HL-60 (cell line): ENCODE measurements at regions not wholly inside any gene's neighbourhood (a gene's known extent, or its start where the extent isn't known, plus 50 kb on each side); places are given as distances from the start of the nearest gene placed in this dataset.

Experiments used
- DNase-seq, 2 experiments: peaks; one replicate each; pipeline ENCODE4 v3.0.0-alpha.2; 2010 to 2020; ENCODE audit warnings: low read depth in 1 of 2, low spot score in 1 of 2
- H3K27ac ChIP-seq: fragments of 250-450 bp; sonication (Bioruptor Pico); replicated peaks from 2 replicates; pipeline ENCODE4 v1.5.1; 2020; ENCODE audit warnings: mild to moderate bottlenecking, moderate library complexity
- H3K27me3 ChIP-seq: fragments of 250-450 bp; sonication (Bioruptor Pico); 2 replicates; pipeline ENCODE4 v1.5.1; 2021; ENCODE audit warnings: mild to moderate bottlenecking, moderate library complexity; ENCODE audit not compliant: insufficient read depth, poor library complexity, severe bottlenecking
- H3K4me3 ChIP-seq: replicated peaks from 2 replicates; pipeline ENCODE4 v1.5.1; 2011; ENCODE audit warnings: mild to moderate bottlenecking, control low read depth, low read length; ENCODE audit not compliant: insufficient read depth
- GABPA ChIP-seq: IDR thresholded peaks from 2 replicates; pipeline ENCODE4 v1.6.1; 2012; ENCODE audit warnings: low read depth
- POLR2AphosphoS5 ChIP-seq: IDR thresholded peaks from 2 replicates; pipeline ENCODE4 v1.6.1; 2012; ENCODE audit warnings: low read depth
- SPI1 ChIP-seq: IDR thresholded peaks from 2 replicates; pipeline ENCODE4 v1.6.1; 2012; ENCODE audit warnings: low read depth, mild to moderate bottlenecking, borderline replicate concordance
- TF ChIP-seq, protein P1 (sequence below): IDR thresholded peaks from one replicate; pipeline ENCODE4 v1.5.1; 2011; ENCODE audit warnings: low read length, control low read depth, inconsistent platforms; ENCODE audit not compliant: insufficient read depth
- TF ChIP-seq, protein P2 (sequence below): IDR thresholded peaks from 2 replicates; pipeline ENCODE4 v1.6.1; 2012; ENCODE audit warnings: low read depth; ENCODE audit not compliant: insufficient replicate concordance

- Histone ChIP-seq H3K27ac (no peak overlapping the region), H3K4me3 (no peak overlapping the region), H3K27me3 (peaks cover 17% of the 10 kb centered on the region)
- no peak for DNase-seq
- no peak for TF ChIP-seq POLR2AphosphoS5
- no peak for TF ChIP-seq SPI1
- TF ChIP-seq, protein P1, sequence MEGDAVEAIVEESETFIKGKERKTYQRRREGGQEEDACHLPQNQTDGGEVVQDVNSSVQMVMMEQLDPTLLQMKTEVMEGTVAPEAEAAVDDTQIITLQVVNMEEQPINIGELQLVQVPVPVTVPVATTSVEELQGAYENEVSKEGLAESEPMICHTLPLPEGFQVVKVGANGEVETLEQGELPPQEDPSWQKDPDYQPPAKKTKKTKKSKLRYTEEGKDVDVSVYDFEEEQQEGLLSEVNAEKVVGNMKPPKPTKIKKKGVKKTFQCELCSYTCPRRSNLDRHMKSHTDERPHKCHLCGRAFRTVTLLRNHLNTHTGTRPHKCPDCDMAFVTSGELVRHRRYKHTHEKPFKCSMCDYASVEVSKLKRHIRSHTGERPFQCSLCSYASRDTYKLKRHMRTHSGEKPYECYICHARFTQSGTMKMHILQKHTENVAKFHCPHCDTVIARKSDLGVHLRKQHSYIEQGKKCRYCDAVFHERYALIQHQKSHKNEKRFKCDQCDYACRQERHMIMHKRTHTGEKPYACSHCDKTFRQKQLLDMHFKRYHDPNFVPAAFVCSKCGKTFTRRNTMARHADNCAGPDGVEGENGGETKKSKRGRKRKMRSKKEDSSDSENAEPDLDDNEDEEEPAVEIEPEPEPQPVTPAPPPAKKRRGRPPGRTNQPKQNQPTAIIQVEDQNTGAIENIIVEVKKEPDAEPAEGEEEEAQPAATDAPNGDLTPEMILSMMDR: no peak
- TF ChIP-seq, protein P2, sequence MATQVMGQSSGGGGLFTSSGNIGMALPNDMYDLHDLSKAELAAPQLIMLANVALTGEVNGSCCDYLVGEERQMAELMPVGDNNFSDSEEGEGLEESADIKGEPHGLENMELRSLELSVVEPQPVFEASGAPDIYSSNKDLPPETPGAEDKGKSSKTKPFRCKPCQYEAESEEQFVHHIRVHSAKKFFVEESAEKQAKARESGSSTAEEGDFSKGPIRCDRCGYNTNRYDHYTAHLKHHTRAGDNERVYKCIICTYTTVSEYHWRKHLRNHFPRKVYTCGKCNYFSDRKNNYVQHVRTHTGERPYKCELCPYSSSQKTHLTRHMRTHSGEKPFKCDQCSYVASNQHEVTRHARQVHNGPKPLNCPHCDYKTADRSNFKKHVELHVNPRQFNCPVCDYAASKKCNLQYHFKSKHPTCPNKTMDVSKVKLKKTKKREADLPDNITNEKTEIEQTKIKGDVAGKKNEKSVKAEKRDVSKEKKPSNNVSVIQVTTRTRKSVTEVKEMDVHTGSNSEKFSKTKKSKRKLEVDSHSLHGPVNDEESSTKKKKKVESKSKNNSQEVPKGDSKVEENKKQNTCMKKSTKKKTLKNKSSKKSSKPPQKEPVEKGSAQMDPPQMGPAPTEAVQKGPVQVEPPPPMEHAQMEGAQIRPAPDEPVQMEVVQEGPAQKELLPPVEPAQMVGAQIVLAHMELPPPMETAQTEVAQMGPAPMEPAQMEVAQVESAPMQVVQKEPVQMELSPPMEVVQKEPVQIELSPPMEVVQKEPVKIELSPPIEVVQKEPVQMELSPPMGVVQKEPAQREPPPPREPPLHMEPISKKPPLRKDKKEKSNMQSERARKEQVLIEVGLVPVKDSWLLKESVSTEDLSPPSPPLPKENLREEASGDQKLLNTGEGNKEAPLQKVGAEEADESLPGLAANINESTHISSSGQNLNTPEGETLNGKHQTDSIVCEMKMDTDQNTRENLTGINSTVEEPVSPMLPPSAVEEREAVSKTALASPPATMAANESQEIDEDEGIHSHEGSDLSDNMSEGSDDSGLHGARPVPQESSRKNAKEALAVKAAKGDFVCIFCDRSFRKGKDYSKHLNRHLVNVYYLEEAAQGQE: no peak
- TF ChIP-seq GABPA: no peak
Measured at GRCh38 chr1:114333690-114334089, 177.3 kb downstream of the TRIM33 start.

GRCh38 chr1:114331936-114332335 lies 178.3 kb upstream of the SYT6 start:
- Histone ChIP-seq H3K27me3 (peaks cover 17% of the 10 kb centered on the region), H3K4me3 (no peak overlapping the region), H3K27ac (no peak overlapping the region)
- TF ChIP-seq GABPA (no peak), SPI1 (no peak), POLR2AphosphoS5 (no peak)
- TF ChIP-seq, protein P1: no peak
- TF ChIP-seq, protein P2: no peak
- no peak for DNase-seq

- H3K27me3 ChIP-seq: peaks cover 17% of the 10 kb centered on the region
- DNase-seq: no peak
- no peak overlapping the region for H3K27ac ChIP-seq
- no peak overlapping the region for H3K4me3 ChIP-seq
- TF ChIP-seq GABPA (no peak), POLR2AphosphoS5 (no peak), SPI1 (no peak)
- TF ChIP-seq, protein P2: no peak
- TF ChIP-seq, protein P1: no peak
Measured at GRCh38 chr1:114330451-114330983, 176.8 kb upstream of the SYT6 start.
